GM12878 (cell line): ENCODE measurements at regions not wholly inside any gene's neighbourhood (a gene's known extent, or its start where the extent isn't known, plus 50 kb on each side); places are given as distances from the start of the nearest gene placed in this dataset.

Source experiments
- ATAC-seq: fragments of 200-7000 bp; cut with Tn5 transposase; 3 replicates; pipeline ENCODE4 v1.9.1; 2020; ENCODE audit warnings: mild to moderate bottlenecking, moderate library complexity
- BruUV-seq: library from RNA; stranded (reverse); fragments of 400-500 nt; replicated peaks from 2 replicates; lab custom pipeline; 2021; lab: Mats Ljungman, UMichigan
- CTCF ChIA-PET: fragments of 300-600 bp; sonication (Branson Sonifier 250); formaldehyde crosslinking; extraction: SDS; loops from one replicate; lab custom pipeline; 2021; ENCODE audit warnings: inconsistent platforms; lab: Yijun Ruan, JAX
- POLR2A ChIA-PET: fragments of 350-600 bp; formaldehyde crosslinking; extraction: SDS; loops from one replicate; lab custom pipeline; 2021; ENCODE audit warnings: inconsistent platforms; lab: Charles Lee
- RAD21 ChIA-PET: fragments of 300-600 bp; sonication (Branson Sonifier 250); formaldehyde crosslinking; loops from one replicate; lab custom pipeline; 2023; ENCODE audit warnings: antibody characterized with exemption; ENCODE audit not compliant: unreplicated experiment; lab: Charles Lee
- SMC1A ChIA-PET: fragments of 300-600 bp; sonication (Branson Sonifier 250); formaldehyde crosslinking; loops from one replicate; lab custom pipeline; 2023; ENCODE audit not compliant: unreplicated experiment, uncharacterized antibody; lab: Charles Lee
- DNase-seq: peaks from one replicate; pipeline ENCODE4 v3.0.0-alpha.2; 2011; ENCODE audit warnings: low read depth, low spot score
- FAIRE-seq: peaks from 3 replicates; lab custom pipeline; 2011; peaks lifted over from hg19 to GRCh38; lab: Jason Lieb, UNC
- H2AFZ ChIP-seq: 2 replicates; pipeline ENCODE4 v1.6.0; 2011; ENCODE audit warnings: low read depth, low read length, control low read depth; ENCODE audit not compliant: control insufficient read depth
- H3K27ac ChIP-seq: 2 replicates; pipeline ENCODE4 v1.5.1; 2011; ENCODE audit warnings: control low read depth; ENCODE audit not compliant: control insufficient read depth, insufficient read depth
- H3K27me3 ChIP-seq, 2 experiments: replicated peaks in 1 of 2; 2 replicates each; pipeline versions ENCODE4 v1.6.0 to v1.6.1; 2011; ENCODE audit warnings: low read length in 1 of 2; ENCODE audit not compliant: control insufficient read depth in 2 of 2, insufficient read depth in 2 of 2
- H3K36me3 ChIP-seq, 2 experiments: 2 replicates each; pipeline ENCODE4 v1.5.1; 2011; ENCODE audit warnings: low read length in 1 of 2; ENCODE audit not compliant: control insufficient read depth in 2 of 2, insufficient read depth in 2 of 2
- H3K4me1 ChIP-seq: 2 replicates; pipeline ENCODE4 v1.6.1; 2011; ENCODE audit warnings: mild to moderate bottlenecking, low read length, moderate library complexity, mixed read lengths; ENCODE audit not compliant: control insufficient read depth, insufficient read depth
- H3K4me2 ChIP-seq: 2 replicates; pipeline ENCODE4 v1.6.0; 2011; ENCODE audit warnings: control low read depth; ENCODE audit not compliant: control insufficient read depth, insufficient read depth
- H3K4me3 ChIP-seq: fragments of 200-600 bp; sonication (generic); 2 replicates; pipeline ENCODE4 v1.5.1; 2016
- H3K79me2 ChIP-seq: 2 replicates; pipeline ENCODE4 v1.6.0; 2011; ENCODE audit warnings: low read length; ENCODE audit not compliant: control insufficient read depth, insufficient read depth
- H3K9ac ChIP-seq: 2 replicates; pipeline ENCODE4 v1.8.0; 2011; ENCODE audit warnings: low read length, control low read depth, mixed read lengths; ENCODE audit not compliant: control insufficient read depth, insufficient read depth
- H3K9me3 ChIP-seq: replicated peaks from 3 replicates; pipeline ENCODE4 v1.5.1; 2011; ENCODE audit warnings: mild to moderate bottlenecking, low read length; ENCODE audit not compliant: control insufficient read depth, insufficient read depth
- H4K20me1 ChIP-seq: 2 replicates; pipeline ENCODE4 v1.6.0; 2011; ENCODE audit not compliant: control insufficient read depth, insufficient read depth
- BACH1 ChIP-seq: fragments of 450-650 bp; IDR thresholded peaks from 2 replicates; pipeline ENCODE4 v1.6.1; 2017; ENCODE audit warnings: mild to moderate bottlenecking, borderline replicate concordance
- BRCA1 ChIP-seq: IDR thresholded peaks from 2 replicates; pipeline ENCODE4 v1.6.1; 2011; ENCODE audit warnings: low read depth, low read length, improper control_type of control experiment
- CBFB ChIP-seq: IDR thresholded peaks from 2 replicates; pipeline ENCODE4 v1.6.1; 2016; ENCODE audit warnings: antibody characterized with exemption, low read depth
- CEBPZ ChIP-seq: fragments of 150-350 bp; IDR thresholded peaks from 2 replicates; pipeline ENCODE4 v1.6.1; 2016; ENCODE audit warnings: low read depth, low read length
- EGR1 ChIP-seq, 2 experiments: IDR thresholded peaks; 1 replicate in 1 of 2; 2 replicates in 1 of 2; pipeline ENCODE4 v1.6.1; 2011 to 2012; ENCODE audit warnings: low read depth in 2 of 2, low read length in 2 of 2, borderline replicate concordance in 1 of 2, mild to moderate bottlenecking in 1 of 2, moderate library complexity in 1 of 2
- HSF1 ChIP-seq: fragments of 150-350 bp; IDR thresholded peaks from 2 replicates; pipeline ENCODE4 v1.6.1; 2014; ENCODE audit warnings: mild to moderate bottlenecking, low read depth, low read length
- JUNB ChIP-seq: IDR thresholded peaks from 2 replicates; pipeline ENCODE4 v1.6.1; 2016; ENCODE audit warnings: antibody characterized with exemption, mild to moderate bottlenecking
- PAX8 ChIP-seq: fragments of 450-650 bp; IDR thresholded peaks from 2 replicates; pipeline ENCODE4 v1.6.1; 2017; ENCODE audit warnings: mild to moderate bottlenecking, moderate library complexity
- SRF ChIP-seq, 2 experiments: IDR thresholded peaks; 2 replicates each; pipeline ENCODE4 v1.6.1; 2011; ENCODE audit warnings: low read depth in 2 of 2, low read length in 2 of 2, mild to moderate bottlenecking in 1 of 2, moderate library complexity in 1 of 2
- TAF1 ChIP-seq: IDR thresholded peaks from 2 replicates; pipeline ENCODE4 v1.6.1; 2011; ENCODE audit warnings: mild to moderate bottlenecking, low read depth, low read length, borderline replicate concordance
- YBX1 ChIP-seq: fragments of 450-650 bp; IDR thresholded peaks from 2 replicates; pipeline ENCODE4 v1.6.1; 2016; ENCODE audit warnings: antibody characterized with exemption
- YY1 ChIP-seq: IDR thresholded peaks from 2 replicates; pipeline ENCODE4 v1.6.1; 2011; ENCODE audit warnings: low read depth, mild to moderate bottlenecking, low read length
- ZNF274 ChIP-seq: IDR thresholded peaks from one replicate; pipeline ENCODE4 v1.8.0; 2011; ENCODE audit not compliant: insufficient read length, insufficient read depth
- WGBS: methylation state at CpG from one replicate; pipeline ENCODE4 v1.1.6; 2016; ENCODE audit warnings: low lambda C conversion rate; ENCODE audit not compliant: insufficient replicate concordance, insufficient coverage; ENCODE audit errors: missing lambda C conversion rate; 5-methylcytosine and 5-hydroxymethylcytosine counted together
- in situ Hi-C: fragments of 300-500 bp; cut with MboI; formaldehyde crosslinking; loops from 9 replicates; pipeline ENCODE4 v1.14.3; 2018; ENCODE audit warnings: mixed read lengths
- intact Hi-C: fragments of 100-400 bp; cut with micrococcal nuclease; formaldehyde crosslinking; loops from one replicate; pipeline ENCODE4 v1.14.2; 2022; ENCODE audit not compliant: unreplicated experiment

DNA sequence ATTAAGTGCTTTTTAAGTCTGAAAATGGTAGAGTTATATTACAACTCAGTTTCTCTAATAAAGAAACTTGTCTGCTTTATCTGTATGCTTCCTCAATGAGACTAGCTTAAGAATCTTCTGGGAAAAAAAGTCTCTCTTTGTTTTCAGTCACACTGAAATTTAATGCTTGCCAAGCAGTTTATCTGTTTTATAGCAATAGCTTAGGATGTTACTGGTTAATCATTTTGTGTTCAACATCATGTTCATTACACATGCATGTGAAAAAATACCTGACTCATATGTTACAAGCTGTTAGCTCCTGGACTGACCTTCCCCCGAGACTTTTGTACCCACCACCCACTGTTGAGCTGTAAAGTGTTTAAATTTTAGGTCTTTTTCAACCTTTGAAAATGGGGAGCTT is 706.2 kb upstream of the CBLB start:
- no peak overlapping the region for H3K9ac ChIP-seq
- no peaks in the 10 kb centered on the region for H3K79me2 ChIP-seq
- ATAC-seq (no peak), FAIRE-seq (no peak), DNase-seq (no peak)
- no peaks in the 10 kb centered on the region for H3K4me1 ChIP-seq
- ChIA-PET CTCF (interaction anchor here (0.9 to 2.7 kb wide), 3 partner anchors 9 to 70 kb away, joined by 3 to 13 read pairs (median 3); no protein-coding TSS in a partner anchor), RAD21 (interaction anchor here (2.2 kb wide), 1 partner anchor 35 kb away, joined by 4 read pairs; no protein-coding TSS in a partner anchor), SMC1A (interaction anchor here (0.9 to 3.0 kb wide), 5 partner anchors 11 to 786 kb away, joined by 3 to 12 read pairs (median 4); no protein-coding TSS in a partner anchor), POLR2A (interaction anchor here (1.6 kb wide), 1 partner anchor 9 kb away, joined by 4 read pairs; no protein-coding TSS in a partner anchor)
- 42% methylated on average over 1 of the region's 1 CpG for WGBS
- H4K20me1 ChIP-seq: no peaks in the 10 kb centered on the region
- H3K27me3 ChIP-seq: no peaks in the 10 kb centered on the region
- no peak overlapping the region for H3K4me3 ChIP-seq
- no peaks in the 10 kb centered on the region for H3K36me3 ChIP-seq
- intact Hi-C loops (no loop called here), in situ Hi-C loops (no loop called here)
- no peaks in the 10 kb centered on the region for H3K9me3 ChIP-seq
- no peak overlapping the region for H2AFZ ChIP-seq
- H3K4me2 ChIP-seq: no peak overlapping the region
- no peak for TF ChIP-seq EGR1 (IDR thresholded peaks at IDR 0.05; ENCODE audit: borderline replicate concordance in 1 of 2, low read depth in 2 of 2, low read length in 2 of 2)
- TF ChIP-seq BRCA1: no peak
- TF ChIP-seq HSF1: no peak
- no peak for TF ChIP-seq PAX8
- TF ChIP-seq YBX1: no peak
- no peak for TF ChIP-seq CBFB
- TF ChIP-seq TAF1: no peak
- no peak for TF ChIP-seq JUNB
- no peak for TF ChIP-seq CEBPZ
- no peak for TF ChIP-seq BACH1
- no peak for TF ChIP-seq SRF (IDR thresholded peaks at IDR 0.05; ENCODE audit: low read depth in 2 of 2, low read length in 2 of 2)
- no peak for TF ChIP-seq YY1
- TF ChIP-seq ZNF274: no peak
- H3K27ac ChIP-seq: no peak overlapping the region
- no TSS peak for BruUV-seq
